NCI-H128 (cell line): ENCODE measurements at regions not wholly inside any gene's neighbourhood (a gene's known extent, or its start where the extent isn't known, plus 50 kb on each side); places are given as distances from the start of the nearest gene placed in this dataset.
"Not testable (repeated sequence)": the region's sequence is repeated elsewhere in the genome, so short reads cannot be mapped to it uniquely, and the experiment has no call there.

ENCODE experiments used
- DNase-seq: peaks from one replicate; lab custom pipeline; 2025; ENCODE audit not compliant: unreplicated experiment; lab: John Stamatoyannopoulos, UW

GRCh38 chr1:178572604-178573003 lies 59.7 kb downstream of the TEX35 start:
- DNase-seq: no peak

GRCh38 chr1:178573330-178573729 lies 60.4 kb downstream of the TEX35 start:
- DNase-seq: no peak

- DNase-seq: no peak
Measured at GRCh38 chr1:178574345-178574744, 61.4 kb downstream of the TEX35 start.

DNA sequence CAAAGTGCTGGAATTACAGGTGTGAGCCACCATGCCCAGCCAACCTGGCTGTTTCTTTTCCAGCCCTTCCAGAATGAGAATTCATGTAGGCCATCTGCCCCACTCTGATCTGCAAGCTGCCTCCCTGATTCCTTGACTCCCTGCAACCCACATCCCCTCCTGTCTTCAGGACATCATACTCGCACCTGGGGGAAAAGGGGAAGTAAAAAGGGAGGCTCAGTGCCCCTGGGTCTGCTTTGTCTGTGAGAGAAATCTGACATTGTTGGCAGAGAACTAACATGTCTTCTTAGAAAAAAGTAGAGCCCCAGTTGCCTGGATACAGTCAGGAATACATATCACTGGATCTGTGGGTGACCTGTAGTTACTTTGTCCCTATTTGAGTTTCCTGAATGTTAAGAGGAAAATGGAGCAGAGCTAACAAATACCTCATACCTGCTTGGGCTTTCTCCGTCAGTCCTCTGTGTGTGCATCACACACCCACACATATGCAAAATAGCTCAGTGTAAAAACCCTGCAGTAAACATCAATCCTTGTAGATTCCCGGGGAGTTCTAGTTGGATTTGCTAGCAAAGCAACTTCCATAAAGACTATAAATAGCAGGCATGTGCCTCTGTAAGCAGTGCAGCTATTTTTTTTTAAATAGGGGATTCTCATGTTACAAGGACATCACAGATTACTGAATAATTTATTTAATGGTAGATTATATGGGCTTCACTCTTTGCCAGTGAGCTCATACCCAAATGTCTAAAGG lies 62.9 kb downstream of the TEX35 start:
- DNase-seq: no peak

- DNase-seq: no peak
Measured at GRCh38 chr1:178576841-178577240, 63.9 kb downstream of the TEX35 start.

GRCh38 chr1:178577882-178578281 lies 65.0 kb downstream of the TEX35 start:
- DNase-seq: no peak

DNA sequence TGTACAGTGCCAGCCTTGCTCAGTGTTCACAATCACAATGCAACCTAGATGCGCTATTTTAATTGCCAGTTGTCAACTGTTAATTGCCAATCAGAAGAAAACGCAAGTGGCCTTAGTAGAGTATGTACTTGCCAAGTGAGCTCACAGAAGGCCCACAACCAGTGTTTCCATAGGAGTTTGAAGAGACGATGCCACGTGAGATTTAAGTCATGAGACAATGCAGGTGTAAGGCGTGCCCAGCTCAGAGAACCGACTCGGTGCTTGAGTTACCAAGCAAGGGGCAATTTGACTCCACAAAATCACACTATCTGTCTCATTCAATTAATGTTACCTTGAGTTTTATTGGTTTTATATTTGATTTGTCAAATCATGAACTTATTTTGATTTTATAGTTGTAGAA lies 65.6 kb downstream of the TEX35 start:
- DNase-seq: no peak

DNA sequence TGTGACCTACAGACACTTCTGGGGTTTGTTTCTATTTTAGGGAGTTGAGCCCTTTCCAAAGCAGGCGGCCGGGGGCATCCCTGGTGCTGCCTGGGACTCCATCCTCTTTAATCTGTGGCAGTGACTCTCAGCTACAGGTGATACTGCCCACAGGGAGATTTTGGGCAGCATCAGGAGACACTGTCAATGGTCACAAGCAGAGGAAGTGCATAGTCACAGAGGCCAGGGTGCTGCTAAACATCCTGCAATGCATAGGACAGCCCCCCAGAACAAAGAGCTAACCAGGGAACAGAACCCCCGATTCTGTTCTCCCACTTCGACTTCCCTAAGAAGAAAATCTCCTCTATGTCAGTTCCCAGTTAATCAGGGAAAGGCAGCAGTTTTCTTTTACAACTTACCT lies 66.2 kb downstream of the TEX35 start:
- no peak for DNase-seq

DNA sequence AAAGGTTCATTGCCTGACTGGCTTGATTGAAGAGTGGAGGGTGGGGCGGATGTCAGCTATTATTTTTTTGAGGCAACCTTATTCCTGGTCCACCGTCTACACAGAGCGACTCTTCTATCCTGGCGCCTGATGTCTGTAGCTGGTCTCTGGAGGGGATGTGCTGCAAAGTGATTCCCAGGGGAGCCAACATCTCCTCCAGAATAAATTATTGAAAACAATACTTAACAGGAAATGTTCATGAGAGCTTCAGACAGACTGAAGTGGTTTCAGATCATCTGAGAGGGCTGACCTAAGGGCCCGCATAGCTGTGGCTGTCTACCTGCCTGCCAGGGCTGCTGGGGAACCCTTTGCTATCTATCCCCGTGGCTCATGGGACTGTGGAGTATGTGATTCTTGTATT lies 66.7 kb downstream of the TEX35 start:
- DNase-seq: no peak

GRCh38 chr1:178580096-178580495 lies 67.2 kb downstream of the TEX35 start:
- no peak for DNase-seq

DNA sequence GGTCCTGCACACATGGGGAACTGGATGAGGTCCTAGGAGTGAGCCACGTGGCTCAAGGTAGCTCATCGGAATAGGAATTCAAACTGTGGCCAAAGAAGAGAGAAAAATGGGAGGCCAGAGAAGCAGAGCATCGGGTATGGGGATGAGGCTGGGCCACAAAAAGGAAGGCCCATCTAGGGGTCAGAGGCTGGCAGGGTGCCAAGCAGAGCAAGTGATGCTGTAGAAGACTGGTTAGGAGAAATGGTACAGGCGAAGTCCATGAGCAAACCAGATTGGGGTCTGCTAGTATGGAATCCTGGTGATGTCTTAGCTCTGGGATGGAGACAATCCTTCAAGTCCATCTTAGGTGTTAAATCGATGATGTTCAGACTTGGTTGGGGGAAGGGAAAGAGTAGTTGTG lies 68.0 kb downstream of the TEX35 start:
- no peak for DNase-seq

DNA sequence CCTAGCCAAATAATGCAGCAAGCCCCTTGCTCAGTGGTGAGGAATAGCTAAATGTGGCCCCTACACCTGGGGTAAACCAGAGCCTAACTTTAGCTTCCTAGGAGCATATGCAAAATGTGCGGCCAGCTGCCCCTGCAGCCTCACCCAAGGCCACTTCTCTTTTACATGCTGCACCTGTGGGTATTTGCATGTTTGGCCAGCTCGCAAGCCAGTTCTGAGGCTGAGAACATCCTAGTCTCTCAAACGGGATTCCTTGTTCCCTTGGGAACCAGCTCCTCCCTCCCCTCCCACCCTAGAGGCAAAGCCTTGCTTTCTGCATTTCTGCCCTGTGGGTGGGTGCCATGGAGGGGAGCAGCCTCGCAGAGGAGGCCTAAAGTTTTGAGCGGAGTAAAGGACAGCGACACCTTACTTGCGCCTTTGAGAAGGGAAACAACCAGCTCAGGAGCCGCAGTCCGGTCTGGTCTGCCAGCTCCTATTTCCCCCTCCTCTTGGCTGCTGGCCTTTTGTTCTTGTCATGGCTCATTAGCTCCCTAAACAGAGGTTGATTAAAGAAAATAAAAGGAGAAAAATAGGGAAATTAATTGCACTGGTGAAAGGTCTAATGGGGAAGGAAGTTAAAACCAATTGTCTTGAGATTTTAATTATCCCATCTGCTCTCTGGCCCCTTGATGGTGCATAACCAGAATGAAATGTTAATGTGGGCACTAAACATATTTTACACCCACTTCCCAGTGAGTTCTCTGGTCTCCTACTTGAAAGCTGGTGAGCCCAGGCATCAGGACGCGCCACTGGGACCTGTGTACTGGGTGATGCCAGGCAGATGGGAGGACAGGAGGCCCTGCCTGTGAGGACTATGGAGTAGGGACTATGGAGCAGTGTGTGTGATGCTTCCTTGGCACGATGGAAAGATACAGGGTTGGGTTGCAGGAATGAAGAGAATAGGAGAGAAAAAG lies 68.7 kb downstream of the TEX35 start:
- no peak for DNase-seq

DNA sequence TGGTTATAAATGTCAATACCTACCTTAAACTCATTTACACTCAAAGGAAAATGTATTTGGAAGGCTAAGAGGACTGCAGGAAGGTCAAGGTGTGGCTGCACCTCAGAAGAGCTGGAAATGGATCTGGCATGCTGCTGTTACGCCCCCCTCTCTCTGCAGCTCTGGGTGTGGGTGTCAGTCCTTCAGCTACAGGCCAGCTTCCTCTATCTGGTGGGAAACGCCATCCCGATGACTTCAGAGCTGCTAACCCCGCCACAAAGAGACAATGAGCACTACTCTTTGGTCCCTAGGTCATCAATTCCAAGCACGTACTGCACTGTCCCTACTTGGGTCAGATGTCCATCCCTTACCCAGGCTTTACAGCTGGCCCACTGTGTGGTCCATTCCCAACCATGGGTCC lies 74.2 kb downstream of the TEX35 start:
- no peak for DNase-seq

- no peak for DNase-seq
Measured at GRCh38 chr1:178587975-178588374, 75.1 kb downstream of the TEX35 start.

DNA sequence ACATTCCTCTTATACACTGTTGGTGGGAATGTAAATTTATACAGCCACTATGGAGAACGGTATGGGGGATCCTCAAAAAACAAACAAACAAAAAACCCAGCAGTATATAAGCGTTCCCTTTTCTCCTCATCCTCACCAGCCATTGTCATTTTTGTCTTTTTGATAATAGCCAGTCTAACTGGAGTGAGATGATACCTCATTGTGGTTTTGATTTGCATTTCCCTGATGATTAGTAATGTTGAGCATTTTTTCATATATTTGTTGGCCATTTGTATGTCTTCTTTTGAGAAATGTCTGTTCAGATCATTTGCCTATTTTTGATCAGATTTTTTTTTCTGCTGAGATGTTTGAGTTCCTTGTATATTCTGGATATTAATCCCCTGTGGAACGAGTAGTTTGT lies 76.1 kb downstream of the TEX35 start:
- DNase-seq: not testable (repeated sequence)

GRCh38 chr1:178591811-178592210 lies 78.9 kb downstream of the TEX35 start:
- not testable (repeated sequence) for DNase-seq

DNA sequence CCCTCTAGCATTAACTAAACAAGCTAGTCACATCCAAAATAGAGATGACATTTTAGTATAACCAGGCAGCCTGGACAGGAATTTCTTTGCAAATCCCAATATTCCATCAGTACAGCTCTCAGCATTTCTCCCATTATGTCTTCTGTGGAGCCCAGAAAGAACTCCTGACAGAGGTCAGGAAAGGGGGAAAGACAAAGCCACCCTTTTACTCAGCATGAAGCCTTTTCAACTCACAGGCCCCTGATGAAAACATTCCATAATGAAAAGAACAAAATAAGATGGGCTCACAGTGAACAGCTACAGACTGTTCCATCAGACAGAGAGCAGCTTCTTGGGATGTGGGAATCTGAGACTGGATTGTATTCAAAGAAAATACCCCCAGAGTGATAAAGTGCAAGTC lies 80.6 kb downstream of the TEX35 start:
- no peak for DNase-seq

GRCh38 chr1:178594133-178594532 lies 81.2 kb downstream of the TEX35 start:
- no peak for DNase-seq

- DNase-seq: no peak
Measured at GRCh38 chr1:178595491-178595890, 82.6 kb downstream of the TEX35 start.

DNA sequence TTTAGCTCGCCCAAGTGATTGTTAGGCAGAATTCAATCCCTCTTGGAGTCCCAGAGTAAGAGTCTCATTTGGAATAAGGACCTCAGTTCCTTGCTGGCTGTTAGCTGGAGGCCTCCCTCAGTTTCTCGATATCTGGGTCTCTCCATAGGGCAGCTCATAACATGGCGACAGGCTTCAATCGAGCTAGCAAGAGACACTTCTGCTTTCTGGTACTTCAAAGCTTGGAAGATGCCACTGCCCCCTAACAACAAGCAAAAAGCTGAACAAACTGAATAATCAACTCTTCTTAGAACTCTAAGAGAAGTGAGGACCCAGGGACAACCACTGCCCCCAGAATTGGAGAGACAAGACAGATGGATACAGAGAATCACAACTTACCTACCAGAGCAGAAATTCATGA lies 86.2 kb downstream of the TEX35 start:
- DNase-seq: no peak

DNA sequence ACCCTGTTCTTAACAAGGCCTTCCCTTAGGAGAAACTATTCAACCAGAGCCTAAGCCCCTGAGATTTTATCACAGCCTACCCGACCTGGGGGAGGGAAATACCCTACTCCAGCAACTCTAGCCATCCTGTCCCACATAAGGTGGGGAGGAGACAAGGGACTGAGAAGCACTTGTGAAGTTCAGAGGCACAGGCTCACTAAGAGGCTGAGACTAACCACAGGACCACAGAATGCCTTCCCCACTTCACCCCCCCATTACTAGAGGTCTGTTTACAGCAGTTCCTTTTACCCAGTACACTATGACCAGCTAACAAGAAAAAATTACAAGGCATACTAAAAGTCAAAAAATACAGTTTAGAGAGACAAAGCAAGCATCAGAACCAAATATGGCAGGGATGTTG lies 86.8 kb downstream of the TEX35 start:
- DNase-seq: no peak

- DNase-seq: no peak
Measured at GRCh38 chr1:178603926-178604325, 91.0 kb downstream of the TEX35 start.
